HG02759 (cell line): ENCODE measurements at regions not wholly inside any gene's neighbourhood (a gene's known extent, or its start where the extent isn't known, plus 50 kb on each side); places are given as distances from the start of the nearest gene placed in this dataset.
"Not testable (repeated sequence)": the region's sequence is repeated elsewhere in the genome, so short reads cannot be mapped to it uniquely, and the experiment has no call there.

Source experiments
- ATAC-seq: cut with Tn5 transposase; IDR thresholded peaks from one replicate; pipeline ENCODE4 v1.9.1; 2021; ENCODE audit warnings: mild to moderate bottlenecking, moderate library complexity; ENCODE audit not compliant: unreplicated experiment

- ATAC-seq, result no peak
These were observed 214.8 kb downstream of the DHX15 start for GRCh38 chr4:24369507-24370029.

- no peak for ATAC-seq
These were observed 215.6 kb downstream of the DHX15 start for GRCh38 chr4:24368801-24369200.

GRCh38 chr4:24364852-24365251 lies 219.5 kb downstream of the DHX15 start:
- ATAC-seq, result no peak

- no peak for ATAC-seq
These were observed 220.1 kb downstream of the DHX15 start for GRCh38 chr4:24364249-24364648.

GRCh38 chr4:24363751-24364150 lies 220.6 kb downstream of the DHX15 start:
- ATAC-seq, result no peak

- ATAC-seq, result no peak
These were observed 232.2 kb downstream of the DHX15 start for GRCh38 chr4:24352112-24352511.

- not testable (repeated sequence) for ATAC-seq
These were observed 235.0 kb downstream of the DHX15 start for GRCh38 chr4:24349168-24349996.

- ATAC-seq, result no peak
These were observed 245.1 kb downstream of the DHX15 start for GRCh38 chr4:24339260-24339659.

GRCh38 chr4:24337451-24338190 lies 246.7 kb downstream of the DHX15 start:
- ATAC-seq, result no peak

GRCh38 chr4:24335616-24336015 lies 248.7 kb downstream of the DHX15 start:
- ATAC-seq, result no peak

- no peak for ATAC-seq
These were observed 249.4 kb downstream of the DHX15 start for GRCh38 chr4:24334906-24335305.

- ATAC-seq, result no peak
These were observed 253.8 kb downstream of the DHX15 start for GRCh38 chr4:24330573-24330972.

- no peak for ATAC-seq
These were observed 254.2 kb downstream of the DHX15 start for GRCh38 chr4:24330172-24330571.

GRCh38 chr4:24328711-24329110 lies 255.6 kb downstream of the DHX15 start:
- no peak for ATAC-seq

- ATAC-seq, result no peak
These were observed 256.0 kb downstream of the DHX15 start for GRCh38 chr4:24328310-24328709.

- no peak for ATAC-seq
These were observed 261.4 kb downstream of the DHX15 start for GRCh38 chr4:24322995-24323394.

GRCh38 chr4:24322511-24322910 lies 261.8 kb downstream of the DHX15 start:
- no peak for ATAC-seq

GRCh38 chr4:24321616-24322015 lies 262.7 kb downstream of the DHX15 start:
- ATAC-seq, result no peak

GRCh38 chr4:24321131-24321530 lies 263.2 kb downstream of the DHX15 start:
- ATAC-seq, result no peak

- no peak for ATAC-seq
These were observed 265.0 kb downstream of the DHX15 start for GRCh38 chr4:24319387-24319786.

GRCh38 chr4:24315056-24315455 lies 269.3 kb downstream of the DHX15 start:
- no peak for ATAC-seq
